Epithelial cell of prostate (primary cell): ENCODE measurements at regions not wholly inside any gene's neighbourhood (a gene's known extent, or its start where the extent isn't known, plus 50 kb on each side); places are given as distances from the start of the nearest gene placed in this dataset.

Experiments used
- DNase-seq: peaks from one replicate; pipeline ENCODE4 v3.0.0-alpha.2; 2011; ENCODE audit warnings: low read depth, low spot score
- H3K27ac ChIP-seq: fragments of 450-650 bp; 2 replicates; pipeline ENCODE4 v1.5.1; 2017; ENCODE audit warnings: mild to moderate bottlenecking

DNA sequence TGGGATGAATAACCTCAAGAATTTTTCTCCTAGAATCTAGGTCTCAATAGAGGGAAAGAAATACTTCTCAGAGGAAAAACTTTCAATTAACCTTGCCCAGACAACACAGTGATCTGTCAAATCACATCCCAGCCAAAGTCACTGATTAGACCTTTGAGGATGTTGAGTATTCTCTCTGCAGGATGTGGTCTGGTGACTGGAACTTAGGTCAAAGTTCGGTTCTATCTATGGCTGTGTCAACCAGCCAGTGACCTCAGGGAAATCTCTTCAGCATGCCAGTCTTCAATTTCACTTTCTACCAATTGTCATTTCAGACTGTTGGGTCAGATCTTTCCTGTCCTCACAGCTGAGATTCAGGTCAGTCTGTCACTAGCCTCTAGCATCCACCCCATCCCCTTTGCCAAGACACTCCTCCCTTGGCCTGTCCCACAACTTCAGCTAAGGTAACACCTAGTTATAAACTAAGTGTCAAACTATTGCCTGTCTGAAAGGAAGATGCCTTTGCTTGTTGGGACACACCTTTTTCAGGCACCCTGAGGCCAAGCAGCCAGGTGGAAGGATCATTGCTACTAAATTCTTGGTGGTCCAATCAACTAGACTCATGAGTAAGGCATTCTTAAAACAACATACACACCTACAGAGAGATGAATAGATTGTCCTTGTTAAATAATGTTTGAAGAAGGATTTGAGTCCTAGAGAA lies 156.3 kb upstream of the FST start:
- peak overlapping the region; percentile 100 for H3K27ac ChIP-seq
- DNase-seq, result peak; percentile 100

DNA sequence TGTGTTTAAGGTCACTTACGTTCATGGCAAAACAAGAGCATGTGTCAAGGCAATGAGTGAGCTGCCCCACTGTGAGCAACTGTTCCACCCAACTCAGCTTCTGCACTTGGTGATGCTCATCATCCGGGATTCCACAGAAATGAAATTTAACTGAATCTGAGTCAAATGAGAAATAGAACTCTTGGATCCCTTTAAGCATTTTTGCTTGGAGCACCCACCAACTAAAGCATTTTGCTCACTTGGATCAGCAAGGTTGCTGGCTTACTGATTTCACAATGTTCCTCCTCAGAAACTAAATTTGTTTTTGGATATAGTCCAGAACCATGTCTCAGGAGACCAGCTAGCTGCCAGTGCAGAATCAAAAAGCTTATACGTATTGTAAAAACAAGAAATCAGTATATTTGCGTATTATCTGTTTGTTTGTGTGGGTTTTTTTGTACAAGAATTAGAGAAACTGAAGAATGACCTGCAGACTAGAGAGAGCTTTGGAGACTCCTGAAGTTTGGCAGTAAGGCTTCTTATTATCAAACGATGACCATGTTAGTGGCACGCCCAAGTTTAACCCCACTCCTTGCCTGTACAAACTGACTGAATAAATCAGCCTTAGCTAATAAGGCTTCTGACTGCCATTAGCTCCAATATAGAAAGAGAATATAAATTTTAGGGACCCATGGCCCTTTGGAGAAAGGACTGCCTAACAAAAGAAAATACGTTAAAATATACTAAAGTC lies 153.8 kb upstream of the FST start:
- DNase-seq, result no peak
- H3K27ac ChIP-seq, result peak overlapping the region; percentile 100

- peak overlapping the region; percentile 100 for H3K27ac ChIP-seq
- no peak for DNase-seq
Measured at GRCh38 chr5:53327811-53328334, 152.6 kb upstream of the FST start.

DNA sequence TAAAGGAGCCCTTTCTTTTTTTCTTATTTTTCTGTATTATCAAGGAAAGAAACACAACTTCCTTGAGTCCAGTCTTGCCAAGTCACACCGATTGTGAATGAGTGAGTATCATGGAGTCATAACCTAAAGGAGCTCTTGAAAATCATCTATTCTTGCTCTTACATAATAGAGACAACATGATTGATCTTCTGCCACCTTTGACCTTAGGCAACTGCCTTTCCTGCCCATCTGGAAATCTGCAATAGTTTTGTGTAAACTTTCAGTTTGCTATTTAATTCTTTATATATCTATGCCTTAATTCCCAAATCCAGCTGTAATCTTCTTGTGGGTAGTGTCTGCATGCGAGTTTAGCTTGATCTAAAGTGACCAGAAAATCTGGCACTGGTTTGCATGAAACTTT lies 149.9 kb upstream of the FST start:
- H3K27ac ChIP-seq, result peak overlapping the region; percentile 100
- no peak for DNase-seq

- peak; percentile 99 for DNase-seq
- H3K27ac ChIP-seq, result peak overlapping the region; percentile 100
Measured at GRCh38 chr5:53331463-53331862, 149.0 kb upstream of the FST start.

GRCh38 chr5:53333160-53333559 lies 147.3 kb upstream of the FST start:
- H3K27ac ChIP-seq, result peak overlapping the region; percentile 100
- DNase-seq, result peak; percentile 97

DNA sequence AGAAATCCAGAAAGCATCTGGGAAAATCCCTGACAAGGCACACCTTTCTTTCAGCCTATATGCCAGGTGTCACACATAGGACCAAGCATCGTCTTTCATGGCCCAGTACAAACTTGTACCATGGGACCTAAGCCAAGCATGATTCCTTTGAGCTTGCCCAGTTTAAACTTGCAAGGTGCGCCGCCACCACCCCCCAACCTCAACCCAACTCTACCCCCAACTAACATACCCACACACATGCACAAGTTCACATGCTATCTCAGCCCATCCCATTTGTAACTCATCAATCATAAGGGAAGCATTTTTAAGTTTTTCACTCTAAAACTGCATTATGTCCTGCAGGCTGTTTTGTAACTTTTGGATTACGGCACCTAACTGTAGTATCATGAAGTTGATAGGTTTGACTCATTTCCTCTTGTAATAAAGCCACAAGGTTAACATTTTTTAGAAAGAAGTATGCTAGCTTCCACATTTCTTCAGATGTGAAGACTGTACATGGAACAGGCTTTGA lies 145.9 kb upstream of the FST start:
- peak; percentile 100 for DNase-seq
- peak overlapping the region; percentile 100 for H3K27ac ChIP-seq

DNA sequence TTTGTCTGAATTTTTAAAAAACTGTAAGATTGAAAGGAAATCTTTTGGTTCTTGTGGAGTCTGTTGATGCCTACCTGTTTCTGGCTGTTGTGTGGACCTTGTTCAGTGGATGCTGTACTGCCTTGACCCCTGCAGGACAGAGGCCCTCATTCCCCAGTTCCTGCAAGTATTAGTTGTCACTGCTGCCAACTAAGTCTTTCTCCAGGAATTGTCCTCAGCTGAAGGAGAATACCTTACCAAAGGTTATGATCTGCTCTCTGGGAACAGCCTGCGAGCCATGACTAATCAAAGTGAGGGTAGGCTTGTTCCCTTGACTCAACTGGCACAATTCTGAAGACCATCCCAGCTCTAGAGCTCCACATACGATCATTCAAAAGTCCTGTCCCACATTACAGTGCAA lies 145.3 kb upstream of the FST start:
- DNase-seq, result no peak
- peak overlapping the region; percentile 100 for H3K27ac ChIP-seq

- H3K27ac ChIP-seq, result peak overlapping the region; percentile 100
- no peak for DNase-seq
Measured at GRCh38 chr5:53337827-53338226, 142.6 kb upstream of the FST start.

GRCh38 chr5:53338971-53339370 lies 141.5 kb upstream of the FST start:
- no peak for DNase-seq

GRCh38 chr5:53339962-53340540 lies 140.4 kb upstream of the FST start:
- peak overlapping the region; percentile 100 for H3K27ac ChIP-seq
- DNase-seq, result no peak

More at GRCh38 chr5:53338971-53339370, 141.5 kb upstream of the FST start:
- peak overlapping the region; percentile 100 for H3K27ac ChIP-seq

- H3K27ac ChIP-seq, result peak overlapping the region; percentile 100
- DNase-seq, result no peak
Measured at GRCh38 chr5:53340956-53341750, 139.3 kb upstream of the FST start.

- no peak for DNase-seq
- H3K27ac ChIP-seq, result peak overlapping the region; percentile 100
Measured at GRCh38 chr5:53342236-53342635, 138.2 kb upstream of the FST start.

DNA sequence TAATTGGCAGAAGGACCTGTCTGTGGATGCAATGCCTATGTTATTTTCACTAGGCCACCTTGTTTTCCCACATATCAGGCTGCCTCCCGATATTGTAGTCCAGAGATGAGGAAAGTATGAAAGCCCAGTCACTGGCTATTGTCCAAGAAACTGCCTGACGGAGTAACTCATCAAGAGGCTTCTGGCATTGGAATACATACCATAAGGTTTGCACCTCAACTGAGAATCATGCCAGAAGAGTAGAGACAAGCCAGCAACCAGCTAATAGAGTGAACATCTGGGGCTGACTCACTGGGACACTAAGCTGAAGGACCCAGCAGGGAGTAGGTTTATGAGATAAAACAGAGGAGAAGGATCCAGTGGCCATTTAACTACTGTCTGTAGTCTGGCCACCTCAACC lies 137.2 kb upstream of the FST start:
- DNase-seq, result peak; percentile 94
- peak overlapping the region; percentile 100 for H3K27ac ChIP-seq

DNA sequence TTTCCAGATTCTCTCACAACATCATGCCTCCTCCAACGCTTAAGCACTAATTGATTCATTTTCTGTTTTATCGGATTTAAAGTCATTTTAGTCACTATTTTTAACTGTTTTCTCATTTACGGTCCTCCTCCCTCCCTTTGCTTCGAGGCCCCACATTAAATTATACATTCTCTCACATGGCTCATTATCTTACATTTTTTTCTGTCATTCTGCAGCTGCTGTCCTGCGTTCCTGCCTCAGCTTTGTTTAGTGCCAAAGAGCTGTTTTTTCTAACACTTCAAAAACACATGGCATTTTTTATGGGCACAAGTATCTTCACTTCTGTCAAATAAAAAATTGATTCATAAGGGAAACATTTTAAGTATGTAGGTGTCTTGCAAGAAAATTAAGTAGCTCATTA lies 130.1 kb upstream of the FST start:
- DNase-seq, result no peak
- peak overlapping the region; percentile 100 for H3K27ac ChIP-seq

GRCh38 chr5:53350991-53351770 lies 129.2 kb upstream of the FST start:
- DNase-seq, result no peak
- peak overlapping the region; percentile 100 for H3K27ac ChIP-seq

DNA sequence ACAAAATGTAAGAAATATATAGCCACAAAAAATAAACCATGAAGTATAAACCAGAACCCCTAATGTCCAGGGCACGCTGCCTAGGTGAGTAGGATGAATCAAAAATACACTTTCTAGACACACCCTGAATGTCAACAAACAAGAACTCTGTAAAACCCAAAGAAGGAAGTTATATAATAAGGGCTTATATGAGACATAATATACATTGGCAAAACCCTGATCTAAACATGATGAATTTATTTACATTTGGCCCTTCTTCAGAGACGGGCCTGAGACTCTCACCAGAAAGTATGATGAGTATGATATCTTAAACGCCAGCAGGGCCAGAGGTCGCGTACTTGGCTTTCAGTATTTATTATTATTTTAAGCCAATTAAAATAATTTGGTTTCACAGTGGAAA lies 125.1 kb upstream of the FST start:
- no peak for DNase-seq
- peak overlapping the region; percentile 100 for H3K27ac ChIP-seq

DNA sequence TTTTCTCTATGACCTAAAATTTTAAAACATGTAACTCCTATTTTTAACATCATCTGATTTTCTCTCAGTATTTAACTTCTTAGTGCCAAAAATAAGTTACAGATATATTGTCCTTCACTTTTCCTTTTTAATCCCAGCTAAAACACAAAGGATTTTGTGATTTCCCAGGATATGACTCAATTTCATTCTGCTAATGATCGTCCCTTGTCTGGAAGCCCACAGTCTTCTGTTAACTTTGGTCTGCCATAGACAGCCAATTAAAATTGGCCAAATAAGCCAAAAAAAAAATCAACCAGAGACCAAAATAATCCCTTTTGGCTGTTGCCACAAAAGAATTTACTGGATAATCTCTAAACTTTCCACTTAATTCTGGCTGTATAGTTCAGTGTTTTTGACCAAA lies 124.5 kb upstream of the FST start:
- H3K27ac ChIP-seq, result peak overlapping the region; percentile 100
- no peak for DNase-seq

GRCh38 chr5:53357439-53357838 lies 123.0 kb upstream of the FST start:
- peak overlapping the region; percentile 100 for H3K27ac ChIP-seq
- no peak for DNase-seq
